ENCODE measurements at regions not wholly inside any gene's neighbourhood (a gene's known extent, or its start where the extent isn't known, plus 50 kb on each side); places are given as distances from the start of the nearest gene placed in this dataset.

GRCh38 chr13:34466301-34466700 is 475.8 kb upstream of the NBEA start:
- Histone ChIP-seq H3K27me3 (ENCODE audit: insufficient read depth, low read depth) (no peaks in the 10 kb centered on the region), H3K4me2 (no peak overlapping the region), H3K79me2 (ENCODE audit: insufficient read depth, low read depth) (no peaks in the 10 kb centered on the region), H3K27ac (no peak overlapping the region), H4K20me1 (ENCODE audit: insufficient read depth) (no peaks in the 10 kb centered on the region), H2AFZ (ENCODE audit: low read depth) (no peak overlapping the region), H3K36me3 (ENCODE audit: insufficient read depth) (no peaks in the 10 kb centered on the region), H3K9ac (no peak overlapping the region), H3K4me3 (IDR thresholded peaks at IDR 0.05; ENCODE audit: insufficient read depth, low read depth, low read length) (no peak overlapping the region), H3K4me1 (ENCODE audit: low read depth, poor library complexity, severe bottlenecking) (no peaks in the 10 kb centered on the region)
- TF ChIP-seq, protein P1, sequence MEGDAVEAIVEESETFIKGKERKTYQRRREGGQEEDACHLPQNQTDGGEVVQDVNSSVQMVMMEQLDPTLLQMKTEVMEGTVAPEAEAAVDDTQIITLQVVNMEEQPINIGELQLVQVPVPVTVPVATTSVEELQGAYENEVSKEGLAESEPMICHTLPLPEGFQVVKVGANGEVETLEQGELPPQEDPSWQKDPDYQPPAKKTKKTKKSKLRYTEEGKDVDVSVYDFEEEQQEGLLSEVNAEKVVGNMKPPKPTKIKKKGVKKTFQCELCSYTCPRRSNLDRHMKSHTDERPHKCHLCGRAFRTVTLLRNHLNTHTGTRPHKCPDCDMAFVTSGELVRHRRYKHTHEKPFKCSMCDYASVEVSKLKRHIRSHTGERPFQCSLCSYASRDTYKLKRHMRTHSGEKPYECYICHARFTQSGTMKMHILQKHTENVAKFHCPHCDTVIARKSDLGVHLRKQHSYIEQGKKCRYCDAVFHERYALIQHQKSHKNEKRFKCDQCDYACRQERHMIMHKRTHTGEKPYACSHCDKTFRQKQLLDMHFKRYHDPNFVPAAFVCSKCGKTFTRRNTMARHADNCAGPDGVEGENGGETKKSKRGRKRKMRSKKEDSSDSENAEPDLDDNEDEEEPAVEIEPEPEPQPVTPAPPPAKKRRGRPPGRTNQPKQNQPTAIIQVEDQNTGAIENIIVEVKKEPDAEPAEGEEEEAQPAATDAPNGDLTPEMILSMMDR (conservative IDR thresholded peaks at IDR 0.05; ENCODE audit: low read depth, low read length), result no peak

GRCh38 chr13:34467450-34468083 is 474.5 kb upstream of the NBEA start:
- H3K27ac ChIP-seq, result no peak overlapping the region
- TF ChIP-seq, protein P1 (conservative IDR thresholded peaks at IDR 0.05; ENCODE audit: low read depth, low read length), result no peak
- no peaks in the 10 kb centered on the region for H3K4me1 ChIP-seq (ENCODE audit: low read depth, poor library complexity, severe bottlenecking)
- H3K4me3 ChIP-seq (IDR thresholded peaks at IDR 0.05; ENCODE audit: insufficient read depth, low read depth, low read length), result no peak overlapping the region
- H2AFZ ChIP-seq (ENCODE audit: low read depth), result no peak overlapping the region
- no peak overlapping the region for H3K4me2 ChIP-seq
- no peaks in the 10 kb centered on the region for H3K27me3 ChIP-seq (ENCODE audit: insufficient read depth, low read depth)
- H4K20me1 ChIP-seq (ENCODE audit: insufficient read depth), result no peaks in the 10 kb centered on the region
- no peaks in the 10 kb centered on the region for H3K36me3 ChIP-seq (ENCODE audit: insufficient read depth)
- no peak overlapping the region for H3K9ac ChIP-seq
- no peaks in the 10 kb centered on the region for H3K79me2 ChIP-seq (ENCODE audit: insufficient read depth, low read depth)

GRCh38 chr13:34469196-34469986 is 472.7 kb upstream of the NBEA start:
- no peaks in the 10 kb centered on the region for H3K4me1 ChIP-seq (ENCODE audit: low read depth, poor library complexity, severe bottlenecking)
- no peaks in the 10 kb centered on the region for H3K36me3 ChIP-seq (ENCODE audit: insufficient read depth)
- no peaks in the 10 kb centered on the region for H3K27me3 ChIP-seq (ENCODE audit: insufficient read depth, low read depth)
- H3K9ac ChIP-seq, result no peak overlapping the region
- H3K27ac ChIP-seq, result no peak overlapping the region
- no peak overlapping the region for H2AFZ ChIP-seq (ENCODE audit: low read depth)
- H3K4me3 ChIP-seq (IDR thresholded peaks at IDR 0.05; ENCODE audit: insufficient read depth, low read depth, low read length), result no peak overlapping the region
- no peak overlapping the region for H3K4me2 ChIP-seq
- H3K79me2 ChIP-seq (ENCODE audit: insufficient read depth, low read depth), result no peaks in the 10 kb centered on the region
- H4K20me1 ChIP-seq (ENCODE audit: insufficient read depth), result no peaks in the 10 kb centered on the region
- TF ChIP-seq, protein P1 (conservative IDR thresholded peaks at IDR 0.05; ENCODE audit: low read depth, low read length), result no peak

DNA sequence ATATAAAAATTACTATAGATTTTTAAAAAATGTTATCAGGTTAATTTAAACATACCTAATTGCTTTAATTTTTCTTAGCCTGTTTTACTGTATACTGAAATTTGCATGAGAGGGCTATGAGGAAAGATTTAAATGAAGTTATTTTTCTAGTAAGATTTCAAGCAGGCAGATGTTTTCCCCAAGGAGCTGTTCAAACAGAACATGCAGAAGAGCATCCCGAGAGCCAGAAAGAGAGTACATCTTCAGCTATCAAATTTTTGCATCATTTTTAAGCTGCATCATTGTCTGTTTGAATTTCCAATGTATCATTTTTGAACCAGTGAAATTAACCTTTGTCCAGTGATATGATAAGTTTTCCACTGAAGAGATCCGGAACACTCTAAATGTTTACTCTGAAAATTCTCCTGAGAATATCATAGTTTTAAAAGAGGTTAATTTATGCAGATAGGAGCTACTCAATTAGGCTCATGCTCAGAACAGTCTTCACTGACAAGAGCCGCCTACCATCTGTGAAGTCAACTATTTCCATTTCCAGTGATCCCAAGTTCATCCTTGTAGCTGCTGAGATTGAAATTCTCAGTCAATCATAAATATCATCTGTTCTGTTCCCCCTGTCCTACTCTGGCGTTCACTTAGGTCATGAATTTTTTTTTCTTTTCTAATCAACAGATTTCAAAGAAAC is 467.7 kb upstream of the NBEA start:
- TF ChIP-seq, protein P1 (conservative IDR thresholded peaks at IDR 0.05; ENCODE audit: low read depth, low read length), result no peak
- Histone ChIP-seq H4K20me1 (ENCODE audit: insufficient read depth) (no peaks in the 10 kb centered on the region), H3K27me3 (ENCODE audit: insufficient read depth, low read depth) (no peaks in the 10 kb centered on the region), H3K4me2 (no peak overlapping the region), H3K36me3 (ENCODE audit: insufficient read depth) (no peaks in the 10 kb centered on the region), H3K27ac (no peak overlapping the region), H3K4me3 (IDR thresholded peaks at IDR 0.05; ENCODE audit: insufficient read depth, low read depth, low read length) (no peak overlapping the region), H2AFZ (ENCODE audit: low read depth) (no peak overlapping the region), H3K4me1 (ENCODE audit: low read depth, poor library complexity, severe bottlenecking) (no peaks in the 10 kb centered on the region), H3K9ac (no peak overlapping the region), H3K79me2 (ENCODE audit: insufficient read depth, low read depth) (no peaks in the 10 kb centered on the region)

All from KMS-11 (cell line).